ENCODE measurements at regions not wholly inside any gene's neighbourhood (a gene's known extent, or its start where the extent isn't known, plus 50 kb on each side); places are given as distances from the start of the nearest gene placed in this dataset.

- Histone ChIP-seq H2AFZ (ENCODE audit: low read depth, low read length, poor library complexity, severe bottlenecking) (no peak overlapping the region), H3K36me3 (ENCODE audit: control insufficient read depth in 1 of 2, insufficient read depth in 2 of 2, low read length in 2 of 2) (peaks cover 0 to 7% of the 10 kb centered on the region in 2 experiments; a peak in 1 of 4 replicates), H3K4me1 (ENCODE audit: control insufficient read depth in 1 of 2, insufficient read depth in 2 of 2, low read length in 2 of 2) (peaks cover 30 to 31% of the 10 kb centered on the region in 2 experiments), H3K79me2 (ENCODE audit: insufficient read depth, low read length) (peaks cover 45% of the 10 kb centered on the region; the same call in 1 of the 2 replicates), H3K4me2 (ENCODE audit: low read length) (no peak overlapping the region), H3K27ac (ENCODE audit: low read depth, low read length) (peak overlapping the region; percentile 13; the same call in 1 of the 2 replicates), H3K9ac (ENCODE audit: low read length) (no peak overlapping the region), H3K9me2 (ENCODE audit: insufficient read depth) (no peaks in the 10 kb centered on the region), H4K20me1 (ENCODE audit: insufficient read depth) (no peaks in the 10 kb centered on the region), H3K9me3 (ENCODE audit: control insufficient read depth in 1 of 2, insufficient read depth in 1 of 2, low read depth in 1 of 2, low read length in 2 of 2) (no peaks in the 10 kb centered on the region), H3K4me3 (replicated peaks in 1 of 2; ENCODE audit: low read depth in 1 of 2, low read length in 2 of 2) (no peak overlapping the region), H3K27me3 (ENCODE audit: insufficient read depth, low read length) (no peaks in the 10 kb centered on the region)
- ChIA-PET CTCF (no interaction called here), POLR2A (no interaction called here), RAD21 (ENCODE audit: low non-redundant PET in 1 of 2, low total read pairs in 2 of 2, uncharacterized antibody in 2 of 2, unreplicated experiment in 2 of 2) (no interaction called here)
- no TSS peak for BruUV-seq (replicated peaks)
- ATAC-seq = no peak
- intact Hi-C loops (cut with micrococcal nuclease) = no loop called here
- TF ChIP-seq POLR2A (IDR thresholded peaks at IDR 0.05; ENCODE audit: borderline replicate concordance, extremely low read depth, insufficient read depth, insufficient read length) (no peak), ZBTB33 (IDR thresholded peaks at IDR 0.05; ENCODE audit: extremely low read depth, insufficient replicate concordance, low read length) (no peak), CBX3 (IDR thresholded peaks at IDR 0.05; ENCODE audit: low read depth) (no peak)
- no peak for DNase-seq (ENCODE audit: low read depth, low spot score)
Observed at GRCh38 chr4:31111790-31112189, 391.6 kb downstream of the PCDH7 start.

GRCh38 chr4:31114816-31115215 is 394.6 kb downstream of the PCDH7 start:
- H4K20me1 ChIP-seq (ENCODE audit: insufficient read depth) = no peaks in the 10 kb centered on the region
- H3K4me2 ChIP-seq (ENCODE audit: low read length) = no peak overlapping the region
- H3K9me2 ChIP-seq (ENCODE audit: insufficient read depth) = no peaks in the 10 kb centered on the region
- ATAC-seq = no peak
- H2AFZ ChIP-seq (ENCODE audit: low read depth, low read length, poor library complexity, severe bottlenecking) = no peak overlapping the region
- TF ChIP-seq EZH2phosphoT487 (IDR thresholded peaks at IDR 0.05; ENCODE audit: borderline replicate concordance) (no peak), ATF3 (IDR thresholded peaks at IDR 0.05) (no peak), POLR2A (IDR thresholded peaks at IDR 0.05; ENCODE audit: borderline replicate concordance, extremely low read depth, insufficient read depth, insufficient read length) (no peak), CTCF (IDR thresholded peaks at IDR 0.05 in 2 of 3, conservative IDR thresholded peaks at IDR 0.05 in 1 of 3; ENCODE audit: borderline replicate concordance in 1 of 3, insufficient read depth in 1 of 3, low read depth in 2 of 3, low read length in 2 of 3) (no peak), FOSL1 (IDR thresholded peaks at IDR 0.05; ENCODE audit: low read depth) (no peak), MAX (IDR thresholded peaks at IDR 0.05) (no peak)
- H3K27ac ChIP-seq (ENCODE audit: low read depth, low read length) = no peak overlapping the region; the same call in 1 of the 2 replicates
- RAD21 ChIA-PET (ENCODE audit: low non-redundant PET in 1 of 2, low total read pairs in 2 of 2, uncharacterized antibody in 2 of 2, unreplicated experiment in 2 of 2) = no interaction called here
- no TSS peak for BruUV-seq (replicated peaks)
- no peak for DNase-seq (ENCODE audit: low read depth, low spot score)
- H3K4me1 ChIP-seq (ENCODE audit: control insufficient read depth in 1 of 2, insufficient read depth in 2 of 2, low read length in 2 of 2) = peaks cover 8 to 13% of the 10 kb centered on the region in 2 experiments; a peak in 3 of 4 replicates
- H3K4me3 ChIP-seq (replicated peaks in 1 of 2; ENCODE audit: low read depth in 1 of 2, low read length in 2 of 2) = no peak overlapping the region
- H3K27me3 ChIP-seq (ENCODE audit: insufficient read depth, low read length) = no peaks in the 10 kb centered on the region
- CTCF ChIA-PET = no interaction called here
- POLR2A ChIA-PET = no interaction called here
- intact Hi-C loops (cut with micrococcal nuclease) = no loop called here
- H3K9ac ChIP-seq (ENCODE audit: low read length) = no peak overlapping the region
- no peaks in the 10 kb centered on the region for H3K9me3 ChIP-seq (ENCODE audit: control insufficient read depth in 1 of 2, insufficient read depth in 1 of 2, low read depth in 1 of 2, low read length in 2 of 2)
- H3K36me3 ChIP-seq (ENCODE audit: control insufficient read depth in 1 of 2, insufficient read depth in 2 of 2, low read length in 2 of 2) = peaks cover 0 to 4% of the 10 kb centered on the region in 2 experiments; a peak in 1 of 4 replicates
- H3K79me2 ChIP-seq (ENCODE audit: insufficient read depth, low read length) = peaks cover 31% of the 10 kb centered on the region; the same call in 1 of the 2 replicates

Data from HCT116 (cell line).